Spleen (tissue), 7 donors: ENCODE measurements at regions not wholly inside any gene's neighbourhood (a gene's known extent, or its start where the extent isn't known, plus 50 kb on each side); places are given as distances from the start of the nearest gene placed in this dataset.
"Not testable (repeated sequence)": the region's sequence is repeated elsewhere in the genome, so short reads cannot be mapped to it uniquely, and the experiment has no call there.

Experiments used
- POLR2AphosphoS5 ChIP-seq, 3 donors: sonication (generic); formaldehyde crosslinking; IDR thresholded peaks; one replicate each; pipeline ENCODE4 v1.5.1; 2017; ENCODE audit warnings: antibody characterized with exemption in 3 of 3
- TF ChIP-seq, protein P1 (sequence below), 11 experiments: fragments of 200-600 bp in 7 of 11; fragments of 450-650 bp in 4 of 11; sonication (generic) in 4 of 11; IDR thresholded peaks in 8 of 11; conservative IDR thresholded peaks in 3 of 11; 1 replicate in 7 of 11; 2 replicates in 4 of 11; pipeline versions ENCODE4 v1.4.0 to v1.8.0; 2016 to 2021; ENCODE audit warnings: antibody characterized with exemption in 11 of 11, inconsistent platforms in 4 of 11, mild to moderate bottlenecking in 1 of 11
- donor health status: DM: no; HTN: no; CAD: no; lungs with moderate emphysema.
- donor health status: DM: no; HTN: no; CAD: no.
- donor health status: DM: no; HTN: no; CAD: no.

DNA sequence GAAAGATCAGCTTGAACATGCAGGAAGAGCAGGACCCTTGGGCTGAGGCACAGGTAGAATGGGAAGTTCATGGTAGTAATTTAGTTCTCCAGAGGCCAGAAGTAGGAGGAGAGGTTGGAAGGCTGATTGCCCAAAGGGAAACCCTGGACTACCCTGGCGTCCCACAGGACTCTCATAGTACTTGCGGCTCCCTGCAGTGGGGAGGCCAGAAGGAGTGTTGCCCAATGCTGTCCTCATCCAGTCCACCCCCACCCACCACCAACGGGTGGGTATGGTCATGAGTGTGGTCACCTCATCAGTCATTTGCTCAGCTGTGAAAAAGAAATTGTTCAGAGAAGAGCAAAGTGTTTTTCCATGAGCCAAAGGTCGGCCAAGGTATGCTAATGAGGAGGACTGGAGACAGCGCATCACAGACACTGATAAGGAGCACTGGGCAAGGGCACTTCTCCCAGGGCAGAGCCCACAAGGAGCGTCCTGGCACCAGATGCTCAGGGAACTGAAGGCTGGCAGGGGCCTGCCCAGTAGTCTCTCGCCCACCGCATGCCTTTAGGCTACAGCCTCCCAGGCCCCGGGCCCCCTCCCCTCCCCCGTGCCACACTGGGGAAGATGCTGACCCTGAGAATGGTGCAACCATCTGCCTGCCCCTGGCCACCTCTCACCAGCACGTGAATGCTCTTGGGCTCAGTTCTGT lies 154.8 kb upstream of the PABPC3 start:
- TF ChIP-seq, protein P1, sequence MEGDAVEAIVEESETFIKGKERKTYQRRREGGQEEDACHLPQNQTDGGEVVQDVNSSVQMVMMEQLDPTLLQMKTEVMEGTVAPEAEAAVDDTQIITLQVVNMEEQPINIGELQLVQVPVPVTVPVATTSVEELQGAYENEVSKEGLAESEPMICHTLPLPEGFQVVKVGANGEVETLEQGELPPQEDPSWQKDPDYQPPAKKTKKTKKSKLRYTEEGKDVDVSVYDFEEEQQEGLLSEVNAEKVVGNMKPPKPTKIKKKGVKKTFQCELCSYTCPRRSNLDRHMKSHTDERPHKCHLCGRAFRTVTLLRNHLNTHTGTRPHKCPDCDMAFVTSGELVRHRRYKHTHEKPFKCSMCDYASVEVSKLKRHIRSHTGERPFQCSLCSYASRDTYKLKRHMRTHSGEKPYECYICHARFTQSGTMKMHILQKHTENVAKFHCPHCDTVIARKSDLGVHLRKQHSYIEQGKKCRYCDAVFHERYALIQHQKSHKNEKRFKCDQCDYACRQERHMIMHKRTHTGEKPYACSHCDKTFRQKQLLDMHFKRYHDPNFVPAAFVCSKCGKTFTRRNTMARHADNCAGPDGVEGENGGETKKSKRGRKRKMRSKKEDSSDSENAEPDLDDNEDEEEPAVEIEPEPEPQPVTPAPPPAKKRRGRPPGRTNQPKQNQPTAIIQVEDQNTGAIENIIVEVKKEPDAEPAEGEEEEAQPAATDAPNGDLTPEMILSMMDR (IDR thresholded peaks at IDR 0.05 in 8 of 11, conservative IDR thresholded peaks at IDR 0.05 in 3 of 11): not testable (repeated sequence)
- not testable (repeated sequence) for TF ChIP-seq POLR2AphosphoS5 (IDR thresholded peaks at IDR 0.05)
